Activated CD4-positive, alpha-beta T cell treated with anti-CD3 and anti-CD28 coated beads, Interleukin-10, Interleukin-2, amounts not matched to agents 100 ng/mL and 50 ng/mL, durations not matched to agents 16 hours and 8 hours (primary cell): ENCODE measurements at regions not wholly inside any gene's neighbourhood (a gene's known extent, or its start where the extent isn't known, plus 50 kb on each side); places are given as distances from the start of the nearest gene placed in this dataset.

Source experiments
- DNase-seq: peaks from one replicate; pipeline ENCODE4 v3.0.0-alpha.2; 2020

DNA sequence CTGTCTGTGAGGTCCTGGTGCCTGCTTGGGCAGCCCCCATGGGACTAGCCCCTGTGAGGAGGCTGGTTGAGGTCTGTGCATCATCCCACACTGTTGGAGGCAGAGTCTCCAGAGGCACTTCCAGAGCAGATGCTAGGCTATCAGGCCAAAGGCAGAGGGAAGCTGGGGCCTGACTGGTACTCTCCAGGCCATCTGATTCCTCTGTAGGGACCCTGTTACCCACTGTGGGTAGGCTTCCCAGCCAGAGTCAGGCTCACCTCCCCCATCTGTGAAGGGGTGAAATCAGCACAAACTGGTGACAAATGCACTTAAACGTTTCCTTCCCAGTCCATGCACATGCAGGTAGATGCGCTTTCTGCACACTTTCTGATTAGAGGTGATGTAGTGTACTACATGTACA lies 212.6 kb upstream of the TOPAZ1 start:
- DNase-seq = no peak

GRCh38 chr3:44030285-44030684 lies 211.4 kb upstream of the TOPAZ1 start:
- DNase-seq = no peak

DNA sequence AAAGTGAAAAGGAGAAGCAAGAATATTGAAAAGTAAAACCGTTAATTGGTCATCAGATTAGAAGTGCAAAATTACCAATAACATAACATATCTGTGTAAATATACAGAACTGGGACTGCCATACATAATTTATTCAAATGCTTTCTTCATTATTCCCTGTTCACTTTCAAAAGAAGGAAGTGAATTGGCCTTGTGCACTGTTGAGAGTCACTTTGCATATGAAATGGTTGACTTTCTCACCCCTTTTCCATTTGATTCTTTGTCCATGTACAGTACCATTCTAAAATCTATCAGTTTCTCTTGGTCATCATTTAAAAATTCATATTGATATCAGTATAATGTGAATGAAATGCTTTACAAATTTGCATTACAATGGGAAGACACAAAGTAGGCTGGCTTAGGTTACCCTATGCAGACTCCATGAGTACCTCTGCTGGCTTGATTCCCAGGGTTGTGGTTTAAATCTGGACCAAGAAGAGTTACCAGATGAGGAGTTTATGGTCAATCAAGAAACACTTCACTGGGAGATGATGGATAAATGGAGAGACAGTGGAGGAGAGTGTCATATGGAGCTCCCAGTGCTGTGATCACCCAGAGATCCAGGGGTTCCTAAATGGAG lies 210.9 kb upstream of the TOPAZ1 start:
- DNase-seq = no peak

- no peak for DNase-seq
Measured at GRCh38 chr3:44031387-44032380, 210.0 kb upstream of the TOPAZ1 start.

GRCh38 chr3:44032487-44032886 lies 209.2 kb upstream of the TOPAZ1 start:
- no peak for DNase-seq

GRCh38 chr3:44033123-44033522 lies 208.6 kb upstream of the TOPAZ1 start:
- no peak for DNase-seq

DNA sequence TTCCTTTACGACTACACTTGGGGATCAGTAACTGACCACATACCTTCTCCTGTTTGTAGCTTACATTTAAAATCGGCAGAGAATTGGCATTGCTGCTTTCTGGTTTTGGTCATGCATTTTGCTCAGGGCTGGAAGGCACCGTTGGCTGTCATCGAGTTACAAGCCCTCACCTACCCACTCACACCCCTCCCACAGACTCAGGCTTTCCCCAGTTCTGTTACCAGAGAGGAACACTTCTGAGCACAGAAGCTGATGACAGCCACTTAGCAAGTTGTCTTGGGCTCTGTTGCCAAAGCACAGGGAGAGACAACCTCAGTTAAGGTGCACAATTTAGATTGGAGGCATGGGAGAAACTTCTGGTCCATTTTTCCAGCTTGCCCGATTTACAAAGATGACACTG lies 204.8 kb upstream of the TOPAZ1 start:
- no peak for DNase-seq

GRCh38 chr3:44039006-44039405 lies 202.7 kb upstream of the TOPAZ1 start:
- DNase-seq = no peak

DNA sequence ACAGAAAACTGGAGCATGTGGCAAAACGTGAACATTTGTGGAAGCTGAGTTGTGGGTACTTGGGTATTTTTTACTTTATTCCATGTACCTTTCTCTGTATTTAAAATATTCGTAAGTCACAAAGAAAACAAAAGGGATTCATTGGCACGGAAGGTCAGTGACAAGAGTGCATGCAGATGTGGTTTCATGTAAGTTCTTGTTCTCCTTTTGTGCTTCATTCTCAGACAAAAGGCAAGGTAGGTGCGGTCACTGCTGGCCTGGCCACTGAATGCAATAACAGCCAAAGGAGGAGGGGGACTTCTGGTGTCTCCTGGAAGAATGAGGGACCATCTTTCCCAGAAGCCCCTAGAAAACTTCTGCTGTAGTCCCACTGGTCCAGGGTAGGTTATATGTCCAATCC lies 200.0 kb upstream of the TOPAZ1 start:
- no peak for DNase-seq

GRCh38 chr3:44042772-44043171 lies 198.9 kb upstream of the TOPAZ1 start:
- DNase-seq = no peak

DNA sequence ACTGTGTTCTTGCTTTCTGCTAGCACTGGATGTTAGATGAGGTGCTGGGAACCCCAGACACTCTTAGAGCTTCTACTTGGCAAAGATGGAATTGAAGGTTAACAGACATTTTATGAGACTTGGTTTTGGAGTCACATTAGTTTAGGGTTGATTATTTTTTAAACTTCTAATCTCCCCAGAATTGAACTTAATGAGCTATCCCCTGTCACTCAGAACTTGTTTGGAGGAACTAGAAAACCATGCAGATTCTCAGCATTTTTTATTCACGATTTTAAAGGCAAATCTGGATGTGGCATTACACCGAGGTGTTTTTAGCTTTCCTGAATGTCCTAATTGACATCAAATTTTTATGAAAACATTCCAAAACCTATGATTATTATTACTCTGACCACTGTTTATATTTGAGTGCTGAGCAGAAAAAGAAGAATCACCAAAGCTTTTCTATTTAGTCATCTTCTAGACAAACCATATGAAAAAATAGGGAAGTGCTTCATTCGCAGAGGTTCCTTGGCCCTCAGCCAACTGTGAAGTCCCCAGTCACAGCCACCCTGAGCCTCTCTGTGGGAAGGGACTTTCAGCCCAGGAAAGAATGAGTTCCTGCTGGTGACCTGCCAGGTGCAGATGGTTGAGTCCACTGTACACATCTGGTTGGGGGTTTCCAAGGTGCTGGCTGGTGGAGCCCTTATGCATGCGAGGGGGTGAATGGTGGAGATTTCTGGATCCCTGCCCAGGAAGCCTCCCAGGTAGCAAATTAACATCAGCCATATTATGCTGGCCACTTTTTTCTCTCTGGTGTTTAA lies 196.0 kb upstream of the TOPAZ1 start:
- peak; percentile 10 for DNase-seq

DNA sequence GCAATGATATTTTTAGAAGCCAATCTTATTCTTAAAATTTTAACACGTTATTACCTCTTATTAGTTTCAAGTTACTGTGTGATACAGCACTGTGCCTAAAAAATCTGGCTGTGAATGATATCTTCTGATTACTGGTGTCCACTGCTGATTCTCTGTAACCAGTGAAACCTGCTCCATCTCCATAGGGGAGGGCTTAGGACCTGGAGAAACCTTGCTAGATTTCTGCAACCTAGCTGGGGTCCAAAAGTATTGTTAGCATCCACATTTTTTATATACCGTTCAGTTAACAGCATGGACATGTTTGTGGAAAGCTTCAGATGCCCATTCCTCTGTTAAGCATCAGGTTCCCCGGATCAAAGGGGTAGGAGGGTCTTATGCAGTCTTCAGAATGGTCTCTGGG lies 193.9 kb upstream of the TOPAZ1 start:
- DNase-seq = no peak

DNA sequence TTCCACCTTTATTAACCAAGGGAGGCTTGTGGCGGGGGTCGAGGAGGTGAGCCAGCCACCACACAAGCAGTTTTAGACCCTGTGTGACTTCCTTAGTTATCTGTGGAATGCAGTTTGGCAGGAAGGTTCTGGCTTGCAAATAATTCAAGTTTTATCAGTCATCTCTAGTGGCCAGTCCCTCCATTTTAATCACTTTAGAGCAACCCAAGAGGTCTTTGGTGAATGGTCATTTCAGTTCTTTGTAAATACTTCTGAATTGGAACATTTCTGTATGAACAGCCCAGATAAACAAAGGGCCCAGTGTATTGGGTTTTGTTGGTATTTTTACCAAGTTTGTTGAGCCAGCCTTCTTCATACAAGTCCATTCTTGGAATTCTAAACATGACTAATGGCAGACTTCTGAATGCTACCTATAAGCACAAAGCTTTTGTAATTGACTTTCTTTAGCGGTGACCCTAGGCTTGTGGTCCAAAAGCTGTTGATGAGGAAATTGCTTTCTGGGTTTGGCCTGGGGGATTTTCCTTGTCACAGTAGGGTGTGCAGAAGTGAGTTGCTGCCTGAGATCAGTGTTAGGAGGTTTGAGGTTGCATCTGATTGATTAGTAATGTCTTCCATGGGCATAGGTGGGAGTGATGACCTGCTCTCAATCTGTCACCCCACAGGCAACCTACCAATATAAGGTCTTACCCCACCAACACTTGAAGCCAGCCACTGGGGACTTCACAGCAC lies 193.3 kb upstream of the TOPAZ1 start:
- no peak for DNase-seq

- no peak for DNase-seq
Measured at GRCh38 chr3:44048949-44049348, 192.7 kb upstream of the TOPAZ1 start.

- no peak for DNase-seq
Measured at GRCh38 chr3:44050101-44050500, 191.6 kb upstream of the TOPAZ1 start.

DNA sequence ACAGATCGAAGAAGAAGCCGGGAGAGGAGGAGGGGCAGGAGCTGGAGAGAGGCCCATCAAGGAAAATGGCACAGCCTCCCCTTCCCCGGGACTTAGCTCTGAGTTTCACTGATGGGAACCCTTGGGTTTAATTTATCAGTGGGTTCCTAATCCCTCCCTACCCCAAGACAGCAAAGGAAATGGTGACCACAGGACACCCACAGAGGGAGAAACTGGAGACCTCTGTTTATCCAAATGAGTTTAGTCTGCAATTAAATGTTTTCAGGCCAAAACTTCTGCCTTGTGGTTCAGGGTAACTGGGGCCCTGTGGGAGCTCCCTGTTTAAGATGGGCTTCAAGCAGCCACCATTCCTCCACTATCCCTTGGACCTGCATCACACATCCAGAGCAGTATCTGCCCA lies 190.8 kb upstream of the TOPAZ1 start:
- DNase-seq = no peak

DNA sequence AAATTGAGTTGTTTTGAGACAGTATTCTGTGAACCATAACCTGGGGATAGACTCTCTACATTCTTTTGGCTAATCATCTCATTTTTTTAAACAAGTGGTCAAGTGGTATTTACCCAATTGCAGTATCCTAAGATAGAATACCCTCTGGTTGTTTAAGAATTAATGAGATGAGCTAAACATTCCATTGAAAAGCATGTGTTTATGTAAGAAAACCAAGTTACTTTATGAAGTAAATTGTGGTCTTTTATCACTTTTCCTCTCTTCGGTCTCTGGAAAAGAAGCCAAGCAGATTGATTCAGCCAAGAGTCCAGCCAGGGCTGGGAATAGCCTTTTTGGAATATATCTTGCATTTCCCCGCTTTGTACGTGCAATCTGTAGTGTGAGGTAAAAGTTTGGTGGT lies 185.7 kb upstream of the TOPAZ1 start:
- DNase-seq = no peak

- no peak for DNase-seq
Measured at GRCh38 chr3:44056446-44057240, 185.0 kb upstream of the TOPAZ1 start.

GRCh38 chr3:44058022-44058867 lies 183.4 kb upstream of the TOPAZ1 start:
- DNase-seq = peak; percentile 17

DNA sequence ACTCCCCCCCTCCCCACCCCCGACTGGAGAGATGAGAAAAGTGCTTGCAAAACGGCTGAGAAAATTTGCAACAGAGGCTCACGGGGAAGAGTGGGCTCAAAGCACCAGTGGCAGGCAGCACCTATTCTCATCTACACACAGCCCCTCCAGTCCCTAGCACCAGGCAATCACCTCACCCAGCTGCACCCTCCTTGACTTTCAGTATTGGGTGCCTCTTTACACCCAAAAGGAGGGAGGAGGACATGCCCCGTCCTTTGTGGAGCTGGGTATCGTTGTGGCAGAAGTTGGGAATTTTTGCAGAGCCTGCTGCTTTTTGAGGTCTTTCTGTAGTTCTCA lies 182.8 kb upstream of the TOPAZ1 start:
- no peak for DNase-seq

DNA sequence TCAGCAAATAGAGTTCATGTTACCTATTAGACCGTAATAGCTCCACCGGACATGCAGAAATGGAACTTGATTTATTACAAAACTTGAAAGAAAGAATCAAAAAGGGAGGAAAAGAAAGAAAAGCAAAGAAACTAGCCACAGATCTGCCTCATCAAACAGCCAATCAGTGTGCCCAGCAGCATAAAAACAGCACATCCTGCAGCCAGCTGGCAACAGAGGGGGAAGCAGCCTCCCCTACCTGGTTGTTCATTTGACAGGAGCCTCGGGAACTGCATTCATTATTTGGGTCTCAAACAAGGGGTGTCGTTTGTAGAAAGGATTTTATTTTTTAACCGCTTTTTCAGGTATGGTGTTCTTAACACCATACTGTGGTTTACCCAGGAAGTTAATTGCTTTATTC lies 181.5 kb upstream of the TOPAZ1 start:
- DNase-seq = no peak
